ENCODE measurements at regions not wholly inside any gene's neighbourhood (a gene's known extent, or its start where the extent isn't known, plus 50 kb on each side); places are given as distances from the start of the nearest gene placed in this dataset.

- TF ChIP-seq ZNF462 (CRISPR knock-in tag; IDR thresholded peaks at IDR 0.05) (no peak), REST (IDR thresholded peaks at IDR 0.05; ENCODE audit: unreplicated experiment) (no peak), JUNB (IDR thresholded peaks at IDR 0.05; ENCODE audit: unreplicated experiment) (no peak), CREB1 (CRISPR knock-in tag; IDR thresholded peaks at IDR 0.05; ENCODE audit: low read depth) (no peak), POLR2AphosphoS5 (IDR thresholded peaks at IDR 0.05; ENCODE audit: low read depth) (no peak), ZNF114 (CRISPR knock-in tag; IDR thresholded peaks at IDR 0.05) (no peak), ZNF331 (CRISPR knock-in tag; IDR thresholded peaks at IDR 0.05; ENCODE audit: low read depth) (no peak)
These were observed 1500.9 kb downstream of the TBC1D22A start (continued) for GRCh38 chr22:48263431-48263765.

All from GM23338 (cell line).